SK-N-MC (cell line): ENCODE measurements at regions not wholly inside any gene's neighbourhood (a gene's known extent, or its start where the extent isn't known, plus 50 kb on each side); places are given as distances from the start of the nearest gene placed in this dataset.

ENCODE experiments used
- EZH2 ChIP-seq: fragments of 200-600 bp; sonication (generic); IDR thresholded peaks from one replicate; pipeline ENCODE4 v1.6.1; 2017; ENCODE audit warnings: antibody characterized with exemption
- POLR2AphosphoS5 ChIP-seq: IDR thresholded peaks from 2 replicates; pipeline ENCODE4 v1.6.1; 2012; ENCODE audit warnings: mild to moderate bottlenecking, low read depth, low read length, borderline replicate concordance

DNA sequence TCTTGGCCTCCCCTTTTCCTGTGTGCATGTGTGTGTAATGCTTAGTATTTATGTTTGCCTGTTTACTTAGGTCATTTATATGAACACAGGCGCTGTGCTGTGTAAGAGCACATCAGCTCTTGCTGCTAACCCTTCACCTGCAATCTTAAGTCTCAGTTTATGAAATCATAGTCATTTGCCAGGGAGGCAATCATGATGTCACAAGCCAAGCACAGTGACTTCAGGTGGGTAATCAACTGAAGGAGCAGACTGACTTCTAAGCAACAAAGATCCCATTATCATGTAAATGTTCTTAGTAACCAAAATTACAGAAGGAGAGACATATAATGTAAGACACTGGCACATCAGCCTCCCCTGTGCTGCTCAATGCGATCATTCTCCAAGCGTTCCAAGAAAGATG lies 386.3 kb upstream of the MEIS1 start:
- TF ChIP-seq POLR2AphosphoS5 (no peak), EZH2 (no peak)
